AG10803 (cell line): ENCODE measurements at regions not wholly inside any gene's neighbourhood (a gene's known extent, or its start where the extent isn't known, plus 50 kb on each side); places are given as distances from the start of the nearest gene placed in this dataset.

Experiments used
- DNase-seq: peaks from one replicate; pipeline ENCODE4 v3.0.0; 2010; ENCODE audit warnings: low read depth
- H3K4me3 ChIP-seq: 2 replicates; pipeline ENCODE4 v1.5.1; 2011; ENCODE audit warnings: mild to moderate bottlenecking, low read length, control low read depth
- CTCF ChIP-seq: conservative IDR thresholded peaks from 2 replicates; pipeline ENCODE4 v1.5.1; 2011; ENCODE audit warnings: mild to moderate bottlenecking, low read length, control low read depth, inconsistent platforms

- DNase-seq, result no peak
- H3K4me3 ChIP-seq, result no peak overlapping the region
- TF ChIP-seq CTCF, result no peak
These were observed 1117.0 kb upstream of the PHF14 start for GRCh38 chr7:9856668-9857067.

DNA sequence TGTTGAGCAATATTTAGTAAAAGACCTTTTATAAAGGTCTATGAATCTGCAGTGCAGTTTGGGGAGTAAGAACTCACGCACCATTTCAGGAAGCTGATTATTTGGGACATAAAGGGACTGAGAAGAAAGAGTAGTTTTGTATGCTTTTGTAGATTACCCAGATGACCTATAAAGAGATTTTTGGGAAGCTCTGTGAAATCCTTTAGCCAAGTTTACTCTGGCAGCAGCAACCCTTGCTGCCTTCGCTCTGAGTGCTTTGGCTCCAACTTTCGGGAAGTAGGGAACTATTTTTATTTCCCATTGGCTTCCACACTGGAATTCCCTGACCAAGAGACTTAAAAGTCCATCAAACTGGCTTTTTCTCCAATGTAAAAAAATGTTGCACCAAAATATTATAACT lies 1110.1 kb upstream of the PHF14 start:
- no peak for TF ChIP-seq CTCF
- no peak overlapping the region for H3K4me3 ChIP-seq
- DNase-seq, result no peak

DNA sequence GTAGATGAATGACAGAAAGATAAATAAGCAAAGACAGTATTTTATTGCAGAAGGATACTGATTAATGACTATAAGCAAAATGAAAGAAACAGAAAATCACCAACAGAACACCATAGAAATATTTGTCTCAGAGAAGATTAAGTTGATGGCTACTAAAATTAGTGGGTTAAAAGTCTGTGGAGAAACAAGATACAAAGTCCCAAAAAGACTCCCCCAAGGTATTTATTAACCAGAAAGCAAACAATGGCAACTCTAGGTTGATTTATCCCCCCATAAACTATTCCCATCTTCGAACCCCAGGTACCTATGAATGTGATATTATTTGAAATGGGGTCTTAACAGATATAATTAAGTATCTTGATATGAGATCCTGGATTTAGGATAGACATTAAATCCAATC lies 1104.5 kb upstream of the PHF14 start:
- no peak for DNase-seq
- H3K4me3 ChIP-seq, result no peak overlapping the region
- TF ChIP-seq CTCF, result no peak

DNA sequence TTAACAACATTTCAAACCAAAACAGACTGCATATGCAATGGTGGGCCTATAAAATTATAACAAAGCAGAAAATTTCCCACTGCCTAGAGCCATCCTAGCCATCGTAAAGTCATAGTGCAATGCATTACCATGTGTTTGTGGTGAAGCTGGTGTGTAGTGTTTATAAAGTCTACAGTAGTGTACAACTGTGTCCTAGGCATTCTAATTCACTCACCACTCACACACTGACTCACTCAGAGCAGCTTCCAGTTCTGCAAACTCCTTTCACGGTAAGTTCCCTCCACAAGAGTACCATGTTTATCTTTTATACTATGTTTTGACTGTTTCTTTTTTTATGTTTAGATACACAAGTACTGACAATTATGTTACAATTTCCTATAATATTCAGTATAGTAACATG lies 1104.1 kb upstream of the PHF14 start:
- no peak overlapping the region for H3K4me3 ChIP-seq
- no peak for DNase-seq
- TF ChIP-seq CTCF, result no peak

GRCh38 chr7:9870674-9871073 lies 1103.0 kb upstream of the PHF14 start:
- no peak for DNase-seq
- no peak for TF ChIP-seq CTCF
- no peak overlapping the region for H3K4me3 ChIP-seq

DNA sequence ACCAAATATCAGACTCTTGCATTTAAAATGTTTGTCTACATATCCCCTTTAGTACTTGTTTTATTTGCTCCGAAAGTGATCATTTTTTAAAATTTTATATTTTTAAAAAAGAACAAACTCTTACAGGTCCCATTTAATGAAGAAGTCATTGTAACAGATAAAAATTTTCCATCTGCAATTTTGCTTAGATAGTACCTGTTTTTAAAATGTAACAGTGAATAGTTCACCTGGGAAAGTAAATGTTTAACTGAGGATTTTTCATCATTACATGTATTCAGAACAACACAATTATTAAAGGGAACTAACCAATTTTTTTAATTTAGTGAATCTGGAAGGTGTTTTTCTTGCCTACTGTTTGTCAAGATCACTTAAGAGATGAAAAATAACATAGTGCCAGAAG lies 1099.5 kb upstream of the PHF14 start:
- H3K4me3 ChIP-seq, result no peak overlapping the region
- DNase-seq, result no peak
- TF ChIP-seq CTCF, result no peak

- no peak for DNase-seq
- no peak for TF ChIP-seq CTCF
- H3K4me3 ChIP-seq, result no peak overlapping the region
These were observed 1097.6 kb upstream of the PHF14 start for GRCh38 chr7:9876053-9876452.
